ENCODE measurements at regions not wholly inside any gene's neighbourhood (a gene's known extent, or its start where the extent isn't known, plus 50 kb on each side); places are given as distances from the start of the nearest gene placed in this dataset.

- H3K36me3 ChIP-seq (ENCODE audit: control insufficient read depth in 2 of 4, insufficient read depth in 4 of 4, low read length in 3 of 4), result 0 out of 8 replicates have a peak, but pooled peaks cover 0 to 5% (median 0%) of the 10 kb centered on the region in 4 experiments
- H2BK120ac ChIP-seq (replicated peaks; ENCODE audit: low read depth, low read length), result no peak overlapping the region
- no peak overlapping the region for H3K27ac ChIP-seq (ENCODE audit: low read depth, low read length)
- no peaks in the 10 kb centered on the region for H3K27me3 ChIP-seq (replicated peaks in 1 of 4; ENCODE audit: control insufficient read depth in 3 of 4, extremely low read depth in 1 of 4, insufficient read depth in 3 of 4, low read length in 3 of 4)
- no peak overlapping the region for H2BK12ac ChIP-seq (ENCODE audit: low read depth, low read length)
- FAIRE-seq (no peak), DNase-seq (ENCODE audit: low read depth in 1 of 2, low spot score in 2 of 2) (no peak)
- H3K23ac ChIP-seq (ENCODE audit: insufficient read length), result no peak overlapping the region
- H3K4me3 ChIP-seq (ENCODE audit: extremely low read depth in 1 of 4, insufficient read depth in 2 of 4, low read depth in 3 of 4, low read length in 4 of 4), result no peak overlapping the region
- H4K5ac ChIP-seq (ENCODE audit: insufficient read length, low read depth, low read length), result no peak overlapping the region
- H3K4ac ChIP-seq (replicated peaks; ENCODE audit: insufficient read length, low read depth, low read length), result no peak overlapping the region
- H4K91ac ChIP-seq (replicated peaks; ENCODE audit: insufficient read length, low read length), result no peak overlapping the region
- H3K9ac ChIP-seq (replicated peaks in 1 of 4; ENCODE audit: extremely low read depth in 1 of 4, low read depth in 3 of 4, low read length in 3 of 4), result no peak overlapping the region
- H3K56ac ChIP-seq (replicated peaks; ENCODE audit: insufficient read length, low read depth, low read length), result no peak overlapping the region
- CTCF ChIA-PET (ENCODE audit: partially characterized antibody), result no interaction called here
- H2AFZ ChIP-seq (ENCODE audit: low read length), result no peak overlapping the region
- no peaks in the 10 kb centered on the region; the same call in 1 of the 2 replicates for H3K23me2 ChIP-seq (ENCODE audit: low read depth, low read length)
- H4K20me1 ChIP-seq (replicated peaks in 1 of 2; ENCODE audit: control insufficient read depth in 1 of 2, insufficient read depth in 2 of 2, low read length in 2 of 2), result no peaks in the 10 kb centered on the region
- TF ChIP-seq KDM5A (IDR thresholded peaks at IDR 0.05; ENCODE audit: low read length), result no peak
- peaks cover 10 to 11% of the 10 kb centered on the region in 2 experiments; a peak in 3 of 4 replicates for H3K9me3 ChIP-seq (ENCODE audit: insufficient read depth in 2 of 2, low read depth in 1 of 2, low read length in 1 of 2)
- no peaks in the 10 kb centered on the region for H3K79me2 ChIP-seq (ENCODE audit: control insufficient read depth in 1 of 2, insufficient read depth in 2 of 2, low read length in 2 of 2)
- H2BK20ac ChIP-seq (ENCODE audit: low read length), result no peak overlapping the region
- WGBS, 2 experiments (ENCODE audit: extremely low coverage in 1 of 2, insufficient coverage in 1 of 2, insufficient read length in 1 of 2, insufficient replicate concordance in 2 of 2, low coverage in 1 of 2, low lambda C conversion rate in 2 of 2, missing lambda C conversion rate in 1 of 2), result 74% methylated on average over 2 of the region's 2 CpGs; no CpG with 5 or more reads in 1 of the 2 experiments
- H2BK5ac ChIP-seq (ENCODE audit: low read depth, low read length), result no peak overlapping the region
- no peak overlapping the region for H4K8ac ChIP-seq (ENCODE audit: extremely low read depth, insufficient read depth, low read length)
- H3K18ac ChIP-seq (ENCODE audit: extremely low read depth, low read length), result no peak overlapping the region
- no peak overlapping the region for H2BK15ac ChIP-seq (ENCODE audit: low read length)
- no peaks in the 10 kb centered on the region for H3K4me1 ChIP-seq (replicated peaks in 1 of 4; ENCODE audit: control insufficient read depth in 3 of 4, insufficient read depth in 4 of 4, low read length in 3 of 4)
- POLR2A ChIA-PET (ENCODE audit: partially characterized antibody), result no interaction called here
- no peak overlapping the region for H3K4me2 ChIP-seq (ENCODE audit: insufficient read depth in 1 of 2, low read depth in 2 of 2, low read length in 2 of 2)
- no peaks in the 10 kb centered on the region for H3K79me1 ChIP-seq (ENCODE audit: low read depth, low read length)
- no peak overlapping the region for H3K14ac ChIP-seq (ENCODE audit: insufficient read length)
- no peak overlapping the region for H2AK5ac ChIP-seq (ENCODE audit: low read depth, low read length)
These were observed 177.1 kb upstream of the ELAC2 start for GRCh38 chr17:13194887-13195286.
